Mucosa of rectum (tissue), 2 donors: ENCODE measurements at regions not wholly inside any gene's neighbourhood (a gene's known extent, or its start where the extent isn't known, plus 50 kb on each side); places are given as distances from the start of the nearest gene placed in this dataset.
"Not testable (repeated sequence)": the region's sequence is repeated elsewhere in the genome, so short reads cannot be mapped to it uniquely, and the experiment has no call there.

Experiments
- H3K27ac ChIP-seq, 2 donors: one replicate each; pipeline ENCODE4 v1.7.0; 2013; ENCODE audit warnings: inconsistent platforms in 2 of 2, low read depth in 2 of 2, low read length in 2 of 2
- H3K27me3 ChIP-seq, 2 donors: one replicate each; pipeline ENCODE4 v1.7.0; 2013; ENCODE audit warnings: low read length in 2 of 2; ENCODE audit not compliant: control insufficient read depth in 2 of 2, insufficient read depth in 2 of 2
- H3K36me3 ChIP-seq, 2 donors: one replicate each; pipeline ENCODE4 v1.7.0; 2013; ENCODE audit warnings: low read length in 2 of 2; ENCODE audit not compliant: control insufficient read depth in 2 of 2, insufficient read depth in 2 of 2
- H3K4me1 ChIP-seq, 2 donors: one replicate each; pipeline ENCODE4 v1.7.0; 2013; ENCODE audit warnings: low read length in 2 of 2, mild to moderate bottlenecking in 1 of 2; ENCODE audit not compliant: control insufficient read depth in 2 of 2, insufficient read depth in 2 of 2
- H3K4me3 ChIP-seq, 2 donors: one replicate each; pipeline ENCODE4 v1.7.0; 2013; ENCODE audit warnings: low read length in 2 of 2
- H3K9ac ChIP-seq, 2 donors: one replicate each; pipeline ENCODE4 v1.7.0; 2013; ENCODE audit warnings: low read length in 2 of 2, low read depth in 1 of 2, mild to moderate bottlenecking in 1 of 2
- H3K9me3 ChIP-seq, 2 donors: one replicate each; pipeline ENCODE4 v1.7.0; 2013; ENCODE audit warnings: low read length in 2 of 2; ENCODE audit not compliant: control insufficient read depth in 2 of 2
- donor health status: healthy.
- donor health status: Normal muscosa, but diverticular disease.

GRCh38 chr6:113219783-113220182, 637.4 kb upstream of the MARCKS start:
- Histone ChIP-seq H3K27ac (no peak overlapping the region), H3K4me1 (no peaks in the 10 kb centered on the region), H3K9ac (no peak overlapping the region), H3K36me3 (no peaks in the 10 kb centered on the region), H3K9me3 (no peaks in the 10 kb centered on the region), H3K27me3 (no peaks in the 10 kb centered on the region), H3K4me3 (no peak overlapping the region)

GRCh38 chr6:113220832-113221231, 636.3 kb upstream of the MARCKS start:
- no peaks in the 10 kb centered on the region for H3K36me3 ChIP-seq
- no peaks in the 10 kb centered on the region for H3K27me3 ChIP-seq
- no peaks in the 10 kb centered on the region for H3K4me1 ChIP-seq
- H3K9me3 ChIP-seq: no peaks in the 10 kb centered on the region
- no peak overlapping the region for H3K27ac ChIP-seq
- H3K9ac ChIP-seq: no peak overlapping the region
- H3K4me3 ChIP-seq: no peak overlapping the region

- no peaks in the 10 kb centered on the region for H3K27me3 ChIP-seq
- no peak overlapping the region for H3K27ac ChIP-seq
- no peaks in the 10 kb centered on the region for H3K4me1 ChIP-seq
- H3K36me3 ChIP-seq: no peaks in the 10 kb centered on the region
- no peak overlapping the region for H3K4me3 ChIP-seq
- H3K9me3 ChIP-seq: no peaks in the 10 kb centered on the region
- H3K9ac ChIP-seq: no peak overlapping the region
These were observed 635.3 kb upstream of the MARCKS start for GRCh38 chr6:113221850-113222249.

- Histone ChIP-seq H3K36me3 (no peaks in the 10 kb centered on the region), H3K27ac (no peak overlapping the region), H3K9me3 (no peaks in the 10 kb centered on the region), H3K4me1 (no peaks in the 10 kb centered on the region), H3K4me3 (no peak overlapping the region), H3K9ac (no peak overlapping the region), H3K27me3 (no peaks in the 10 kb centered on the region)
These were observed 611.0 kb upstream of the MARCKS start for GRCh38 chr6:113246186-113246585.

GRCh38 chr6:113248532-113248931, 608.6 kb upstream of the MARCKS start:
- Histone ChIP-seq H3K27ac (no peak overlapping the region), H3K9me3 (no peaks in the 10 kb centered on the region), H3K27me3 (no peaks in the 10 kb centered on the region), H3K9ac (no peak overlapping the region), H3K4me1 (no peaks in the 10 kb centered on the region), H3K4me3 (no peak overlapping the region), H3K36me3 (no peaks in the 10 kb centered on the region)

- H3K4me3 ChIP-seq, H3K9me3 ChIP-seq, H3K27ac ChIP-seq, H3K9ac ChIP-seq, H3K4me1 ChIP-seq, H3K27me3 ChIP-seq, H3K36me3 ChIP-seq: not testable (repeated sequence)
These were observed 603.0 kb upstream of the MARCKS start for GRCh38 chr6:113254194-113254593.

GRCh38 chr6:113258771-113259170, 598.4 kb upstream of the MARCKS start:
- Histone ChIP-seq H3K9ac (no peak overlapping the region), H3K4me3 (no peak overlapping the region), H3K9me3 (peaks cover 0 to 2% of the 10 kb centered on the region in 2 donors), H3K27ac (no peak overlapping the region), H3K36me3 (no peaks in the 10 kb centered on the region), H3K4me1 (no peaks in the 10 kb centered on the region), H3K27me3 (no peaks in the 10 kb centered on the region)

- H3K9ac ChIP-seq: no peak overlapping the region
- H3K4me3 ChIP-seq: no peak overlapping the region
- no peak overlapping the region for H3K27ac ChIP-seq
- no peaks in the 10 kb centered on the region for H3K4me1 ChIP-seq
- no peaks in the 10 kb centered on the region for H3K36me3 ChIP-seq
- no peaks in the 10 kb centered on the region for H3K27me3 ChIP-seq
- peaks cover 7 to 15% of the 10 kb centered on the region in 2 donors for H3K9me3 ChIP-seq
These were observed 585.7 kb upstream of the MARCKS start for GRCh38 chr6:113271437-113271836.

- Histone ChIP-seq H3K9ac (no peak overlapping the region), H3K9me3 (no peaks in the 10 kb centered on the region), H3K36me3 (no peaks in the 10 kb centered on the region), H3K4me3 (no peak overlapping the region), H3K4me1 (no peaks in the 10 kb centered on the region), H3K27ac (no peak overlapping the region), H3K27me3 (no peaks in the 10 kb centered on the region)
These were observed 580.5 kb upstream of the MARCKS start for GRCh38 chr6:113276601-113277000.

- Histone ChIP-seq H3K9me3 (no peaks in the 10 kb centered on the region), H3K9ac (no peak overlapping the region), H3K36me3 (no peaks in the 10 kb centered on the region), H3K4me1 (no peaks in the 10 kb centered on the region), H3K27me3 (no peaks in the 10 kb centered on the region), H3K4me3 (no peak overlapping the region), H3K27ac (no peak overlapping the region)
These were observed 580.0 kb upstream of the MARCKS start for GRCh38 chr6:113277111-113277510.

GRCh38 chr6:113281014-113281413, 576.1 kb upstream of the MARCKS start:
- no peaks in the 10 kb centered on the region for H3K27me3 ChIP-seq
- no peaks in the 10 kb centered on the region for H3K36me3 ChIP-seq
- no peak overlapping the region for H3K4me3 ChIP-seq
- no peaks in the 10 kb centered on the region for H3K9me3 ChIP-seq
- H3K9ac ChIP-seq: no peak overlapping the region
- H3K4me1 ChIP-seq: no peaks in the 10 kb centered on the region
- H3K27ac ChIP-seq: no peak overlapping the region
